Astrocyte (in vitro differentiated cells and primary cell): ENCODE measurements at regions not wholly inside any gene's neighbourhood (a gene's known extent, or its start where the extent isn't known, plus 50 kb on each side); places are given as distances from the start of the nearest gene placed in this dataset.
"Not testable (repeated sequence)": the region's sequence is repeated elsewhere in the genome, so short reads cannot be mapped to it uniquely, and the experiment has no call there.

Source experiments
- DNase-seq: peaks from one replicate; pipeline ENCODE4 v3.0.0-alpha.2; 2010; ENCODE audit warnings: low read depth
- FAIRE-seq: peaks from 2 replicates; lab custom pipeline; 2011; peaks lifted over from hg19 to GRCh38; lab: Jason Lieb, UNC
- H2AFZ ChIP-seq: 2 replicates; pipeline ENCODE4 v1.6.0; 2012; ENCODE audit warnings: low read depth, low read length, inconsistent platforms
- H3K27ac ChIP-seq: 2 replicates; pipeline ENCODE4 v1.5.1; 2011; ENCODE audit warnings: low read depth, low read length, inconsistent platforms
- H3K27me3 ChIP-seq: 2 replicates; pipeline ENCODE4 v1.6.0; 2011; ENCODE audit warnings: low read length, inconsistent platforms; ENCODE audit not compliant: insufficient read depth
- H3K36me3 ChIP-seq: 2 replicates; pipeline ENCODE4 v1.5.1; 2011; ENCODE audit warnings: low read length, inconsistent platforms; ENCODE audit not compliant: insufficient read depth
- H3K4me1 ChIP-seq: 2 replicates; pipeline ENCODE4 v1.5.1; 2011; ENCODE audit warnings: low read length, inconsistent platforms; ENCODE audit not compliant: insufficient read depth
- H3K4me2 ChIP-seq: 2 replicates; pipeline ENCODE4 v1.6.0; 2012; ENCODE audit warnings: low read length, inconsistent platforms
- H3K4me3 ChIP-seq: 2 replicates; pipeline ENCODE4 v1.5.1; 2011; ENCODE audit warnings: low read depth, mild to moderate bottlenecking, low read length, inconsistent platforms; ENCODE audit not compliant: insufficient read depth
- H3K79me2 ChIP-seq: 2 replicates; pipeline ENCODE4 v1.6.0; 2012; ENCODE audit warnings: mild to moderate bottlenecking, low read length, inconsistent platforms; ENCODE audit not compliant: insufficient read depth
- H3K9ac ChIP-seq: 2 replicates; pipeline ENCODE4 v1.6.0; 2012; ENCODE audit warnings: mild to moderate bottlenecking, low read length, inconsistent platforms
- H3K9me3 ChIP-seq: 2 replicates; pipeline ENCODE4 v1.5.1; 2012; ENCODE audit warnings: low read depth, mild to moderate bottlenecking, low read length, inconsistent platforms; ENCODE audit not compliant: insufficient read depth
- H4K20me1 ChIP-seq: 2 replicates; pipeline ENCODE4 v1.6.0; 2012; ENCODE audit warnings: low read length, inconsistent platforms; ENCODE audit not compliant: insufficient read depth
- H3K27ac Mint-ChIP-seq: one replicate; pipeline ENCODE4 v1.8.0; 2021; ENCODE audit warnings: mild to moderate bottlenecking, mixed read lengths; ENCODE audit not compliant: unreplicated experiment
- H3K27me3 Mint-ChIP-seq: one replicate; pipeline ENCODE4 v1.8.0; 2021; ENCODE audit warnings: low read depth, mixed read lengths; ENCODE audit not compliant: unreplicated experiment
- H3K36me3 Mint-ChIP-seq: one replicate; pipeline ENCODE4 v1.8.0; 2021; ENCODE audit warnings: low read depth, mixed read lengths; ENCODE audit not compliant: unreplicated experiment
- H3K4me1 Mint-ChIP-seq: one replicate; pipeline ENCODE4 v1.8.0; 2021; ENCODE audit warnings: low read depth, mixed read lengths; ENCODE audit not compliant: unreplicated experiment
- H3K4me3 Mint-ChIP-seq: one replicate; pipeline ENCODE4 v1.8.0; 2021; ENCODE audit warnings: mild to moderate bottlenecking, moderate library complexity, mixed read lengths; ENCODE audit not compliant: unreplicated experiment
- H3K9me3 Mint-ChIP-seq: one replicate; pipeline ENCODE4 v1.8.0; 2021; ENCODE audit warnings: mild to moderate bottlenecking, mixed read lengths; ENCODE audit not compliant: unreplicated experiment
- CTCF ChIP-seq: IDR thresholded peaks from 2 replicates; pipeline ENCODE4 v1.5.1; 2011; ENCODE audit warnings: low read depth, mild to moderate bottlenecking, inconsistent platforms, low read length, moderate library complexity; ENCODE audit not compliant: insufficient read depth
- EZH2 ChIP-seq: IDR thresholded peaks from 2 replicates; pipeline ENCODE4 v1.6.1; 2012; ENCODE audit warnings: mild to moderate bottlenecking, low read length, inconsistent platforms; ENCODE audit not compliant: insufficient read depth

- Histone ChIP-seq H3K27ac (no peak overlapping the region), H3K36me3 (no peaks in the 10 kb centered on the region), H2AFZ (peak overlapping the region; percentile 3), H3K79me2 (no peaks in the 10 kb centered on the region), H3K4me1 (peaks cover 4% of the 10 kb centered on the region), H4K20me1 (no peaks in the 10 kb centered on the region), H3K4me3 (no peak overlapping the region), H3K9ac (no peak overlapping the region), H3K9me3 (no peaks in the 10 kb centered on the region), H3K27me3 (peaks cover 9% of the 10 kb centered on the region), H3K4me2 (peak overlapping the region; percentile 70)
- Mint-ChIP-seq H3K4me1 (peaks cover 9% of the 10 kb centered on the region), H3K9me3 (no peaks in the 10 kb centered on the region), H3K27me3 (peaks cover 12% of the 10 kb centered on the region), H3K36me3 (no peaks in the 10 kb centered on the region), H3K27ac (no peak overlapping the region), H3K4me3 (no peak overlapping the region)
- DNase-seq (peak; percentile 35), FAIRE-seq (no peak)
- TF ChIP-seq EZH2 (no peak), CTCF (peak; percentile 96)
Measured at GRCh38 chr9:117644133-117644931, 59.9 kb upstream of the TLR4 start.

- no peaks in the 10 kb centered on the region for H3K4me1 ChIP-seq
- H4K20me1 ChIP-seq: no peaks in the 10 kb centered on the region
- no peaks in the 10 kb centered on the region for H3K9me3 ChIP-seq
- H3K27me3 Mint-ChIP-seq: peaks cover 12% of the 10 kb centered on the region
- H3K9me3 Mint-ChIP-seq: no peaks in the 10 kb centered on the region
- H3K36me3 ChIP-seq: no peaks in the 10 kb centered on the region
- no peak overlapping the region for H3K27ac ChIP-seq
- peaks cover 9% of the 10 kb centered on the region for H3K4me1 Mint-ChIP-seq
- TF ChIP-seq EZH2: peak; percentile 41
- no peak for TF ChIP-seq CTCF
- no peaks in the 10 kb centered on the region for H3K36me3 Mint-ChIP-seq
- no peak overlapping the region for H3K4me3 ChIP-seq
- H3K9ac ChIP-seq: no peak overlapping the region
- H3K79me2 ChIP-seq: no peaks in the 10 kb centered on the region
- no peak overlapping the region for H3K4me3 Mint-ChIP-seq
- DNase-seq (no peak), FAIRE-seq (no peak)
- H3K4me2 ChIP-seq: no peak overlapping the region
- no peak overlapping the region for H3K27ac Mint-ChIP-seq
- no peak overlapping the region for H2AFZ ChIP-seq
- H3K27me3 ChIP-seq: peaks cover 9% of the 10 kb centered on the region
Measured at GRCh38 chr9:117643288-117643654, 60.9 kb upstream of the TLR4 start.

GRCh38 chr9:117642571-117643287 is 61.5 kb upstream of the TLR4 start:
- H3K36me3 ChIP-seq, H3K27ac Mint-ChIP-seq: not testable (repeated sequence)
- H3K27me3 Mint-ChIP-seq: peaks cover 12% of the 10 kb centered on the region

More at GRCh38 chr9:117642571-117643287, 61.5 kb upstream of the TLR4 start:
- H3K4me2 ChIP-seq: peak overlapping the region; percentile 5
- not testable (repeated sequence) for H3K27me3 ChIP-seq, H3K4me1 ChIP-seq, H3K4me1 Mint-ChIP-seq, H3K9me3 ChIP-seq, H3K79me2 ChIP-seq, H3K4me3 ChIP-seq, FAIRE-seq, H3K27ac ChIP-seq, H3K4me3 Mint-ChIP-seq, H3K9ac ChIP-seq, H3K9me3 Mint-ChIP-seq, H2AFZ ChIP-seq, H4K20me1 ChIP-seq, H3K36me3 Mint-ChIP-seq, DNase-seq
